ENCODE measurements at regions not wholly inside any gene's neighbourhood (a gene's known extent, or its start where the extent isn't known, plus 50 kb on each side); places are given as distances from the start of the nearest gene placed in this dataset.

- TF ChIP-seq CTCF (IDR thresholded peaks at IDR 0.05 in 2 of 3, conservative IDR thresholded peaks at IDR 0.05 in 1 of 3; ENCODE audit: borderline replicate concordance in 1 of 3, insufficient read depth in 1 of 3, low read depth in 2 of 3, low read length in 2 of 3) (no peak), POLR2A (IDR thresholded peaks at IDR 0.05; ENCODE audit: borderline replicate concordance, extremely low read depth, insufficient read depth, insufficient read length) (no peak), YY1 (IDR thresholded peaks at IDR 0.05; ENCODE audit: extremely low read depth, insufficient replicate concordance, low read depth, low read length) (no peak), EZH2phosphoT487 (IDR thresholded peaks at IDR 0.05; ENCODE audit: borderline replicate concordance) (no peak), POLR2AphosphoS5 (IDR thresholded peaks at IDR 0.05; ENCODE audit: low read depth, low read length) (no peak), EZH2 (IDR thresholded peaks at IDR 0.05) (no peak), JUND (IDR thresholded peaks at IDR 0.05) (no peak), TCF7L2 (IDR thresholded peaks at IDR 0.05; ENCODE audit: borderline replicate concordance, extremely low read depth, insufficient read depth, insufficient read length) (no peak)
- TF ChIP-seq, protein P1, sequence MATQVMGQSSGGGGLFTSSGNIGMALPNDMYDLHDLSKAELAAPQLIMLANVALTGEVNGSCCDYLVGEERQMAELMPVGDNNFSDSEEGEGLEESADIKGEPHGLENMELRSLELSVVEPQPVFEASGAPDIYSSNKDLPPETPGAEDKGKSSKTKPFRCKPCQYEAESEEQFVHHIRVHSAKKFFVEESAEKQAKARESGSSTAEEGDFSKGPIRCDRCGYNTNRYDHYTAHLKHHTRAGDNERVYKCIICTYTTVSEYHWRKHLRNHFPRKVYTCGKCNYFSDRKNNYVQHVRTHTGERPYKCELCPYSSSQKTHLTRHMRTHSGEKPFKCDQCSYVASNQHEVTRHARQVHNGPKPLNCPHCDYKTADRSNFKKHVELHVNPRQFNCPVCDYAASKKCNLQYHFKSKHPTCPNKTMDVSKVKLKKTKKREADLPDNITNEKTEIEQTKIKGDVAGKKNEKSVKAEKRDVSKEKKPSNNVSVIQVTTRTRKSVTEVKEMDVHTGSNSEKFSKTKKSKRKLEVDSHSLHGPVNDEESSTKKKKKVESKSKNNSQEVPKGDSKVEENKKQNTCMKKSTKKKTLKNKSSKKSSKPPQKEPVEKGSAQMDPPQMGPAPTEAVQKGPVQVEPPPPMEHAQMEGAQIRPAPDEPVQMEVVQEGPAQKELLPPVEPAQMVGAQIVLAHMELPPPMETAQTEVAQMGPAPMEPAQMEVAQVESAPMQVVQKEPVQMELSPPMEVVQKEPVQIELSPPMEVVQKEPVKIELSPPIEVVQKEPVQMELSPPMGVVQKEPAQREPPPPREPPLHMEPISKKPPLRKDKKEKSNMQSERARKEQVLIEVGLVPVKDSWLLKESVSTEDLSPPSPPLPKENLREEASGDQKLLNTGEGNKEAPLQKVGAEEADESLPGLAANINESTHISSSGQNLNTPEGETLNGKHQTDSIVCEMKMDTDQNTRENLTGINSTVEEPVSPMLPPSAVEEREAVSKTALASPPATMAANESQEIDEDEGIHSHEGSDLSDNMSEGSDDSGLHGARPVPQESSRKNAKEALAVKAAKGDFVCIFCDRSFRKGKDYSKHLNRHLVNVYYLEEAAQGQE (IDR thresholded peaks at IDR 0.05; ENCODE audit: low read depth) = no peak
These were observed 69.5 kb upstream of the GATA6 start for GRCh38 chr18:22099925-22100324.

All from HCT116 (cell line).